GM18870 (cell line): ENCODE measurements at regions not wholly inside any gene's neighbourhood (a gene's known extent, or its start where the extent isn't known, plus 50 kb on each side); places are given as distances from the start of the nearest gene placed in this dataset.

Source experiments
- ATAC-seq: cut with Tn5 transposase; IDR thresholded peaks from one replicate; pipeline ENCODE4 v1.9.1; 2021; ENCODE audit warnings: moderate library complexity; ENCODE audit not compliant: unreplicated experiment

GRCh38 chr2:19785867-19786266, 115.9 kb downstream of the TTC32 start:
- no peak for ATAC-seq

DNA sequence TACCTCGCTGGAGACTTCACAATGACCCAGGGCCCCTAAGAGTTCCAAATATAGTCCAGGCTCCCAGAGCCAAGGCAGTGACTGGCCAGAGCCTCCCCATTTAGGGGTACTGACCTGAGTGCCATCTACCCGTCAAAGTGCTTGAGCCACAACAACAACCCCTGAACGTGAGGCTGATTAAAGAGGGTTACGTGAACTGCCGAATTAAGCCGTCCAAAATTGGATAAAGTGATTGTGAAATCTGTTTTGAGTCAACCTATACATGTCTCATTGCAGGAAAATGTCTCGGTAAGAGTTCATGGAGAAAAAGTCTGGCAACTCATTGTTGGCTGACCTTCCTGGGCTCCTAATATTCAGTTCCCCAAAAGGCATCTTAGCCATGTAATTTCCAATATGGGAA, 116.3 kb downstream of the TTC32 start:
- ATAC-seq: no peak

GRCh38 chr2:19784456-19784855, 117.3 kb downstream of the TTC32 start:
- no peak for ATAC-seq

DNA sequence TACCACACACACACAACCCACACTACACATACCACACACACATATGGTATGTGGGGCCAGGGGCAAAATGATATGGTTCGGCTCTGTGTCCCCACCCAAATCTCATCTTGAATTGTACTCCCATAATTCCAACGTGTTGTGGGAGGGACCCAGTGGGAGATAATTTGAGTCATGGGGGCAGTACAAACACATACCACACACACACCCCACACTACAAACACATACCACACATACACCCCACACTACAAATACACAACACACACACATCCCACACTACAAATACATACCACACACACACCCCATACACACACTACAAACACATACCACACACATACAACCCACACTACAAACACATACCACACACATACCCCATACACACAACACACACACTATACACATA, 117.8 kb downstream of the TTC32 start:
- ATAC-seq: no peak

DNA sequence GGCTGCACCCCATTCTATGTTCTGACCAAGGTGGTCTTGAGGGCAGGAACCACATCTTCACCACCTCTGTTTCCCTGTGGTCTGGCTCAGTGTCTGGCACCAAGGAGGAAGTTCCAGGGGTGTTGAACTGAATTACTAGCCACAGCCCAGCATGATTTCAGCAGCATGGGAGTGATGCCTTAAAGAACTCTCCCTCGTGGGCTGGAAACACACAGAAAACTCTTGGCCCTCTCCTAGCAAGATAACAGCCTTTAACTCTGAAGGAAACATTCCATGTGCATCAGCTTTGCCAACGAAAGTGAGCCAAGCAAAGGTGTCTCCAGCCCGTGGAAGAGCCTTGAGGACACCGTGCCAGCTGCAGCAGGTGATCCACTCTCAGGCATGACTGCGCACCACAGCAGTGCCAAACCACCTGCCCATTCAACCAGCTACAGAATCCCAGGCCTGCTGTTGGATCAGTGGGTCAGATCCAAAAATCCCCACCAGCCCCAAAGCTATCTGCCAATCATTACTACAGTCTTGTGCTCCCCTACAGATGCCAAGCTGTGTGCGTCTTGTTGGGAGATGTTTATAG, 124.8 kb downstream of the TTC32 start:
- no peak for ATAC-seq

DNA sequence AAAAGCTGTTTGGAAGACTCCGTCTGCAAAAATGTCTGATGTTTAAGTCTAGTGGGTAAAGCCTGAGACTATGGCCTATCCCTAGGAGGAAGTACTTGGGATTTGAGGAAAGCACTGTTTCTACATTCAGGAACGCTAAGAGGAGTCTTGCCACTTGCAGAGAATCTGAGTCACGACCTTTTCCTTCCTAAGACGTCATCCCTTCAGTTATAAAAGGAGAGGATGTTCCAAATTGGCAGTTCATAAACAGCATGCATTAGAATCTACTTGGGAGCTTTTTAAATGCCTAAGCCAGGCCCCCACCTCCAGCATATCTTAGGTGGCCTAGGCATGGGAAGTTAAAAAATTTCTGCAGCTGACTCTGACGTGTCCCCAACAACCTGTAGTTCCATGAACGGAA, 125.9 kb downstream of the TTC32 start:
- no peak for ATAC-seq

DNA sequence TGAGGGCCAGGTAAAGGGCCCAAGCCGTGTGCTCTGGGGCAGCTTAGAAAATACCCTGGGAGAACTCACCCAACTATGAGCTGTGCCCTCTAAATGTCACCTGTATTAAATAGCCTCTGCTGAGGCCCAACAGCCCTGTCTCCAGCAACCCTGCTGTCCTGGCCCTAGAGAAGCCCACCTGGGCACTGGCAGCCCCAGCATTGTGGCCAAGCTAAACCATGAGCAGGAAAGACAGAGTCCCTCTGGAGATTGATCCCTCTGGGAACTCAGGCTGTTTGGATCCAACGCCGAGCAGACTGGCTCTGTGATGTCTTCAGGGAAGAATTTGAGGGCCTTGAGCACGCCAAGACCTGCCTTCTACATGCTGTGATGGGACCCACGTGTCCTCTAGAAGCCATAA, 126.5 kb downstream of the TTC32 start:
- ATAC-seq: no peak

GRCh38 chr2:19774805-19775176, 127.0 kb downstream of the TTC32 start:
- ATAC-seq: no peak

- ATAC-seq: no peak
Measured at GRCh38 chr2:19772981-19773380, 128.8 kb downstream of the TTC32 start.

DNA sequence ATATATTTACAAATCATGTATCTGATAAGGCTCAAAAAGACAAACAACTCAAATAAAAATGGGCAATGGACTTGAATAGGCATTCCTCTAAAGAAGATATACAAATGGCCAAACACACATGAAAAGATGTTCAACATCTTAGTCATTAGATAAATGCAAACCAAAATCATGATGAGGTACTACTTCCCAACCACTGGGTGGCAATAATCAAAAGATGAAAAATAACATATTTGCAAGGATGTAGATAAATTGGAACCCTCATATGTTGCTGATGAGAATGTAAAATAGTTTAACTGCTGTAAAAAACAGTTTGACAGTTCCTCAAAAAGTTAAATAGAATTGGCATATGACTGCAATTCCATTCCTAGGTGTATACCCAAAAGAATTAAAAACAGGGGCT, 132.3 kb downstream of the TTC32 start:
- ATAC-seq: no peak

- no peak for ATAC-seq
Measured at GRCh38 chr2:19767899-19768298, 133.9 kb downstream of the TTC32 start.

DNA sequence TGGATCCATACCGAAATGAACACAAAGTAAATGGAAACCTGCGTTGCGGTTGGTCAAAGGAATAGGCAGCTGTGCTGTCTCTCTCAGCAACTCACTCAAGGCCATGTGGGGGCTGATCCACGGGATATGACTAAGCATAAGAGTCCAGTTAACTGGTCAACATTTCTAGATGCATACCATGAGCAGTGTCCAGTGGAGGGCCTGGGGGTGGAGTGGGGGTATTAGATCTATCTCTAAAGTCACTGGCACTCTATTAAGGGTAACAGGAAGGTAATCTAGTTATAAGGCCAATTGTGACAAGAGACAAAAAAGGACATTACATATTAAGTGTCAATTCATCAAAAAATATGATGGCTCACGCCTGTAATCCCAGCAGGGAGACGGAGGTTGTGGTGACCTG, 136.8 kb downstream of the TTC32 start:
- ATAC-seq: no peak

GRCh38 chr2:19763731-19764130, 138.1 kb downstream of the TTC32 start:
- ATAC-seq: no peak

DNA sequence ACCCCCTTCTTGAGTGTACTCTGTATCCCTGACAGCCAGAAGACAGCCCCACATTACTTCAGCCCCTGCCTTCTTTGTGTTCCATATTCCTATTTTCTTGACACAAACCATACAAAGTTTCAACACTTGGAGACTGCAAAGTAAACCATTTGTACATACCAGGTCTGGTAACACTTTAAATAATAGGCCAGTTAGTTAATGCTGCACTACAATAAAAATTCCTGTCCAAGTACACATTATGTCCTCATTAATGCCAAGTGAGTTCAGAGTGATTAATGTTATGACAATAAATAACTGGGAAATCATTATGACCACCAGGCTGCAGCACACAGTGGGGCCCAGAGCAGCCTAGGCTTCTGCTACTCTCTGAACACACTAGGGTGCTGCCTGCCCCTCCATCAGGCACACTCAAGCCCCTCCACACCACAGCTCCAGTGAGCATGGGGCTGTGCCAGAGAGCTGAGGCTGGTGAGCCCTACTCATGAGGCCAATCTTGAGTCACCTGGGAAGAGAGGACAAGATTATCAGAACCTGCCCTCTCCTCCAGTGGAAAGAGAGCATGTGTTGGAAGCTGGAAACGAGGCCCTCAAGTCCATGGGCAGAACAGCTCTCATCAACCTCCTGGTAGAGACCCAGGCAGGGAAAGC, 138.7 kb downstream of the TTC32 start:
- ATAC-seq: no peak

DNA sequence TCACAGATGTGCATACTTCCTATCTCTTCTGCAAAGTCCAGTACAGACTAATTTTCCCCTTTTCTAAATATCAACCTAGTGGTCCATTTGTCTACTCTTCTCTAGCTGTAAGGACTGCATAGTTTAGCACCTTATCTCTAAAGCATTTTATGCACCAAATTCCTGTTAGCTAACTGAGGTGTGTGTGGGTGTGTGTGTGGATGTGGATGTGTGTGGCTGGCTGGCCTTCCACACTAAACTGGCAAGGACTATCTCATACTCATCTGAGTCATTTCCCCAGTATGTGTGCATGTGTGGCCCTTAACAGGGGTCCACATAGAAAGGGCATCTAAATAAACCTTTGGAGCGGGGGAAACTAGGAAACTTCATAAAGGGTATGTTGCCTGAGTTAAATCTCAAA, 139.6 kb downstream of the TTC32 start:
- ATAC-seq: no peak

DNA sequence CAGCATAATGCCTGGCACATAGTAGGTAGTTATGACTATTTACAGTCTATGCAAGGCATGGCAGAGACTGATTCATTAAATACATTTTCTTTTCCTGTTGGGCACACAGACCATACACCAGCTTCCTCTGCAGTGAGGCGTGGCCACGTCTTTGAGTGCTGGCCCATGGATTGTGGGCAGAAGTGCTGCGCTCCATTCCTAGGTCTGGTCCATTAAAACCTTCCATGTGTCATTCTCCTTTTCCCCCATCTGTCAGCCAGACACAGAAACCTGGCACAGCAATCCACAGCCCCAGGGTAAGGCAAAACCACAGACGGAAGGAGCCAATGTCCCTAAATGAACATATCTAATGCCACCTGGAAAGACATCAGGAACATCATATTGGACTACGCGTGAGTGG, 141.9 kb downstream of the TTC32 start:
- ATAC-seq: no peak

DNA sequence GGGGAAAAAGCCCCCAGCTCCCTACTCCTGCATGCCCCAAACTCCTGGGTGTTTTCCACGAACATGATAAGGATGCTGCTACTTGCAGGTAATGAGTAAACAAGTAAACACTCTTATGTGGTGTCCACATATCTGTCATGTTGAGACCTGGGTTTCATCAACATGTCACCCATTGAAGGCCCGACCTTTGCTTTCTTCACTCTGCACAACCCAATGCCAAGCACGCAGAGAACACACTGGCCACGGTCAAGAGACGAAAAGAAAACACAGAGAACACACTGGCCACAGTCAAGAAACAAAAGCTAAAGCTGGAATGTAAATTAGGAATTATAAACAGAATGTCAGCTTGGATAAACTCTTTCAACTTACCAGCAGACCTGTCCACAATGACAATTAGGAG, 143.1 kb downstream of the TTC32 start:
- ATAC-seq: no peak

GRCh38 chr2:19757586-19757985, 144.2 kb downstream of the TTC32 start:
- ATAC-seq: no peak

- ATAC-seq: no peak
Measured at GRCh38 chr2:19754907-19755306, 146.9 kb downstream of the TTC32 start.

DNA sequence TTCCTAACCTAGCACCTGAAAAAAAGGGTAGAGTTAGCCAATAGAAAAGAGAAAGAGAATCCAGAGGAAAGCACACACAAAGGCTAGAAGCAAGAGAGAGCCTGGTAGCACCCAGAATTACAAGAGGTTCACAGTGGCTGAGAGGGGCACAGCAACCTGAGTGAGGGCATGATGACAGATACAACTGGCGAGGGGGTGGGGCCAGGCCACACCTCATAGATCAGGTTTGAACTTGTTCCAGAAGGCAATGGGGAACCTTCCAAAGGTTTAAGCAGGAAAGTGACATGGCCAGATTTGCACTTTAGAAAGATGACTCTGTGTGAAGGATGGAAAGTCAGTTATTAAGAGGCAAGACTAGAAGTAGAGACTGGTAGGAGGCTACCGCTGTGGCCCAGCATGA, 148.0 kb downstream of the TTC32 start:
- ATAC-seq: no peak

DNA sequence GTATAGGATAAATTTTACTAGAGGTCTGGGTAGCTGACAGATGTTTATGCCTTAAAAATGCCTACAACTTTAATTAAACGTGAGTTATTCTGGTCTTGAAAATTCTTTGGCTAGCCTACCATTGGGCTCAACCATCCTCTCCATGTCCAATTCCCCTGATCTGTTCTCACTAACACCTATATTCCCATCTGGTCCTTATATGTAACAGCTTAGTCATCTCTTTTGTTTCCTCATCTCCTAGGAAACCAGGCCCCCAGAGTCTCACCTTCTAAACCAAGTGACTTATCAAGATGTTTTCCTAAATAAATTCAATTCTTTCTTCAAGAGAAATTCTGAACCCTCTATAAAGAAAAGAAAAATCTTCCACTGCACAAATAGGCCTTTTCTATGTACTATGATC, 148.5 kb downstream of the TTC32 start:
- no peak for ATAC-seq

- ATAC-seq: no peak
Measured at GRCh38 chr2:19752500-19752899, 149.3 kb downstream of the TTC32 start.

DNA sequence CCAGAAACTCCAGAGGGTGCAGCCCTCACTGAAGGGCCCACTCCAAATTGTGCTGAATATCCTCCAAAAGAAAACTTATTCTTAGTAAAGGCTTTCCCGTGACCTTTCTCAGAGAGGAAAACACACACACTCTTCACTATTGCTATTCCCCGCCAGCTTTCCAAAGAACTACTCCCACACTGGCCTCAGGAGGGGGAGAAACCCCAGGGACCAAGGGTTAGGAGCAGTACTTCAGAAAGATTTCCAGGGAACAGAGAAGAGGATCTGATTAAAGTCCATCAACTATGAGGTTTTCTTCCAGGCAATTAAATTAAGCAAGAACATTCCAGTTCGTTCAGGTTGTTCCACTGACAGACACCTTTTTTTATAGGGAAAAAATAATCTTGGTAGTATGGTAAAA, 150.2 kb downstream of the TTC32 start:
- ATAC-seq: no peak
